HEK293 (cell line): ENCODE measurements at regions not wholly inside any gene's neighbourhood (a gene's known extent, or its start where the extent isn't known, plus 50 kb on each side); places are given as distances from the start of the nearest gene placed in this dataset.

Source experiments
- KLF16 ChIP-seq: fragments of 450-650 bp; formaldehyde crosslinking; IDR thresholded peaks from 2 replicates; pipeline ENCODE4 v1.5.1; 2017; ENCODE audit warnings: missing biosample characterization, missing genetic modification characterization
- SALL2 ChIP-seq: fragments of 450-650 bp; formaldehyde crosslinking; IDR thresholded peaks from 2 replicates; pipeline ENCODE4 v1.5.0; 2017; ENCODE audit warnings: missing biosample characterization, mild to moderate bottlenecking, missing genetic modification characterization, borderline replicate concordance
- ZBTB7A ChIP-seq: fragments of 450-650 bp; formaldehyde crosslinking; IDR thresholded peaks from 2 replicates; pipeline ENCODE4 v1.5.1; 2016; ENCODE audit warnings: low read depth, missing biosample characterization, missing genetic modification characterization
- ZNF146 ChIP-seq: fragments of 450-650 bp; formaldehyde crosslinking; IDR thresholded peaks from 2 replicates; pipeline ENCODE4 v1.5.1; 2016; ENCODE audit warnings: missing biosample characterization, missing genetic modification characterization
- ZNF600 ChIP-seq: fragments of 450-650 bp; formaldehyde crosslinking; IDR thresholded peaks from 2 replicates; pipeline ENCODE4 v1.5.1; 2016; ENCODE audit warnings: missing biosample characterization, missing genetic modification characterization
- ZNF610 ChIP-seq: fragments of 450-650 bp; formaldehyde crosslinking; IDR thresholded peaks from 2 replicates; pipeline ENCODE4 v1.5.1; 2016; ENCODE audit warnings: missing biosample characterization, missing genetic modification characterization, borderline replicate concordance
- ZNF654 ChIP-seq: fragments of 450-650 bp; formaldehyde crosslinking; IDR thresholded peaks from 2 replicates; pipeline ENCODE4 v1.5.1; 2016; ENCODE audit warnings: low read depth, missing biosample characterization, missing genetic modification characterization
- ZNF776 ChIP-seq: fragments of 450-650 bp; formaldehyde crosslinking; IDR thresholded peaks from 2 replicates; pipeline ENCODE4 v1.5.0; 2017; ENCODE audit warnings: missing biosample characterization, missing genetic modification characterization, borderline replicate concordance
- TF ChIP-seq, protein P1 (sequence below): fragments of 450-650 bp; formaldehyde crosslinking; IDR thresholded peaks from 2 replicates; pipeline ENCODE4 v1.5.1; 2016; ENCODE audit warnings: missing biosample characterization, missing genetic modification characterization
- TF ChIP-seq, protein P2 (sequence below): fragments of 450-650 bp; formaldehyde crosslinking; optimal IDR thresholded peaks from 2 replicates; pipeline ENCODE3; 2016; ENCODE audit warnings: missing biosample characterization, mild to moderate bottlenecking, missing genetic modification characterization
- TF ChIP-seq, protein P3 (sequence below): fragments of 450-650 bp; formaldehyde crosslinking; IDR thresholded peaks from 2 replicates; pipeline ENCODE4 v1.5.1; 2016; ENCODE audit warnings: missing biosample characterization, missing genetic modification characterization
- TF ChIP-seq, protein P4 (sequence below): fragments of 450-650 bp; formaldehyde crosslinking; conservative IDR thresholded peaks from 2 replicates; pipeline ENCODE4 v1.5.1; 2016; ENCODE audit warnings: low read depth, missing biosample characterization, missing genetic modification characterization
- TF ChIP-seq, protein P5 (sequence below): fragments of 450-650 bp; formaldehyde crosslinking; IDR thresholded peaks from 2 replicates; pipeline ENCODE4 v1.5.1; 2017; ENCODE audit warnings: missing biosample characterization, mild to moderate bottlenecking, missing genetic modification characterization, moderate library complexity

DNA sequence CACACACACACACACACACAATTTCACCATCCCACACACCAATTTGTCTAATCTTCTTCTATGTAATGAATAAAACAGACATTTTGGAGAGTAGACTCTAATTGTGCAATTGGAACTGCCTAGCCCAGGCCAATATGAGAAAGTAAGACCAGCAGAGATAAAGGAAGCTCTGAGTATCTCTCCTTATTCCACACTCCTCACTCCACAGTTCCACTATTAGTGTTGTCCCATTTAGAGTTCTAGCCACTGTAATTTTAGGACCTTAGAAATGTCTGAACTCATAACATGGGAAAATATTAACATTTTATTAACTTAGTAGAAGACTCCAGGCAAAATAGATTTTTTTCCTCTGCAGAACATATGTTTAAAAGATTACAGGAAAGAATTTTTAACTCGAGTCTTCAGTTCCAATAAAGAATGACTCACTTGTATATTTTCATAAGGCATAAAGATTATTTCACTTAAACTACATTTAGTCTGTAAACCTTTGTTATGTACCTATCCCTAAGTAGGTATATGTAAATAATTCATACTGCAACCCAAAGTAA is 297.6 kb upstream of the INTU start:
- TF ChIP-seq, protein P1, sequence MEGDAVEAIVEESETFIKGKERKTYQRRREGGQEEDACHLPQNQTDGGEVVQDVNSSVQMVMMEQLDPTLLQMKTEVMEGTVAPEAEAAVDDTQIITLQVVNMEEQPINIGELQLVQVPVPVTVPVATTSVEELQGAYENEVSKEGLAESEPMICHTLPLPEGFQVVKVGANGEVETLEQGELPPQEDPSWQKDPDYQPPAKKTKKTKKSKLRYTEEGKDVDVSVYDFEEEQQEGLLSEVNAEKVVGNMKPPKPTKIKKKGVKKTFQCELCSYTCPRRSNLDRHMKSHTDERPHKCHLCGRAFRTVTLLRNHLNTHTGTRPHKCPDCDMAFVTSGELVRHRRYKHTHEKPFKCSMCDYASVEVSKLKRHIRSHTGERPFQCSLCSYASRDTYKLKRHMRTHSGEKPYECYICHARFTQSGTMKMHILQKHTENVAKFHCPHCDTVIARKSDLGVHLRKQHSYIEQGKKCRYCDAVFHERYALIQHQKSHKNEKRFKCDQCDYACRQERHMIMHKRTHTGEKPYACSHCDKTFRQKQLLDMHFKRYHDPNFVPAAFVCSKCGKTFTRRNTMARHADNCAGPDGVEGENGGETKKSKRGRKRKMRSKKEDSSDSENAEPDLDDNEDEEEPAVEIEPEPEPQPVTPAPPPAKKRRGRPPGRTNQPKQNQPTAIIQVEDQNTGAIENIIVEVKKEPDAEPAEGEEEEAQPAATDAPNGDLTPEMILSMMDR (tag by site-specific recombination): no peak
- TF ChIP-seq, protein P2, sequence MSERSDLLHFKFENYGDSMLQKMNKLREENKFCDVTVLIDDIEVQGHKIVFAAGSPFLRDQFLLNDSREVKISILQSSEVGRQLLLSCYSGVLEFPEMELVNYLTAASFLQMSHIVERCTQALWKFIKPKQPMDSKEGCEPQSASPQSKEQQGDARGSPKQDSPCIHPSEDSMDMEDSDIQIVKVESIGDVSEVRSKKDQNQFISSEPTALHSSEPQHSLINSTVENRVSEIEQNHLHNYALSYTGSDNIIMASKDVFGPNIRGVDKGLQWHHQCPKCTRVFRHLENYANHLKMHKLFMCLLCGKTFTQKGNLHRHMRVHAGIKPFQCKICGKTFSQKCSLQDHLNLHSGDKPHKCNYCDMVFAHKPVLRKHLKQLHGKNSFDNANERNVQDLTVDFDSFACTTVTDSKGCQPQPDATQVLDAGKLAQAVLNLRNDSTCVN: no peak
- TF ChIP-seq ZNF610 (tag by site-specific recombination): no peak
- TF ChIP-seq, protein P3, sequence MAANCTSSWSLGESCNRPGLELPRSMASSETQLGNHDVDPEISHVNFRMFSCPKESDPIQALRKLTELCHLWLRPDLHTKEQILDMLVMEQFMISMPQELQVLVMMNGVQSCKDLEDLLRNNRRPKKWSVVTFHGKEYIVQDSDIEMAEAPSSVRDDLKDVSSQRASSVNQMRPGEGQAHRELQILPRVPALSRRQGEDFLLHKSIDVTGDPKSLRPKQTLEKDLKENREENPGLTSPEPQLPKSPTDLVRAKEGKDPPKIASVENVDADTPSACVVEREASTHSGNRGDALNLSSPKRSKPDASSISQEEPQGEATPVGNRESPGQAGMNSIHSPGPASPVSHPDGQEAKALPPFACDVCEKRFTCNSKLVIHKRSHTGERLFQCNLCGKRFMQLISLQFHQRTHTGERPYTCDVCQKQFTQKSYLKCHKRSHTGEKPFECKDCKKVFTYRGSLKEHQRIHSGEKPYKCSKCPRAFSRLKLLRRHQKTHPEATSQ (tag by site-specific recombination): no peak
- no peak for TF ChIP-seq SALL2
- no peak for TF ChIP-seq ZNF146 (tag by site-specific recombination)
- TF ChIP-seq ZBTB7A: no peak
- TF ChIP-seq, protein P4, sequence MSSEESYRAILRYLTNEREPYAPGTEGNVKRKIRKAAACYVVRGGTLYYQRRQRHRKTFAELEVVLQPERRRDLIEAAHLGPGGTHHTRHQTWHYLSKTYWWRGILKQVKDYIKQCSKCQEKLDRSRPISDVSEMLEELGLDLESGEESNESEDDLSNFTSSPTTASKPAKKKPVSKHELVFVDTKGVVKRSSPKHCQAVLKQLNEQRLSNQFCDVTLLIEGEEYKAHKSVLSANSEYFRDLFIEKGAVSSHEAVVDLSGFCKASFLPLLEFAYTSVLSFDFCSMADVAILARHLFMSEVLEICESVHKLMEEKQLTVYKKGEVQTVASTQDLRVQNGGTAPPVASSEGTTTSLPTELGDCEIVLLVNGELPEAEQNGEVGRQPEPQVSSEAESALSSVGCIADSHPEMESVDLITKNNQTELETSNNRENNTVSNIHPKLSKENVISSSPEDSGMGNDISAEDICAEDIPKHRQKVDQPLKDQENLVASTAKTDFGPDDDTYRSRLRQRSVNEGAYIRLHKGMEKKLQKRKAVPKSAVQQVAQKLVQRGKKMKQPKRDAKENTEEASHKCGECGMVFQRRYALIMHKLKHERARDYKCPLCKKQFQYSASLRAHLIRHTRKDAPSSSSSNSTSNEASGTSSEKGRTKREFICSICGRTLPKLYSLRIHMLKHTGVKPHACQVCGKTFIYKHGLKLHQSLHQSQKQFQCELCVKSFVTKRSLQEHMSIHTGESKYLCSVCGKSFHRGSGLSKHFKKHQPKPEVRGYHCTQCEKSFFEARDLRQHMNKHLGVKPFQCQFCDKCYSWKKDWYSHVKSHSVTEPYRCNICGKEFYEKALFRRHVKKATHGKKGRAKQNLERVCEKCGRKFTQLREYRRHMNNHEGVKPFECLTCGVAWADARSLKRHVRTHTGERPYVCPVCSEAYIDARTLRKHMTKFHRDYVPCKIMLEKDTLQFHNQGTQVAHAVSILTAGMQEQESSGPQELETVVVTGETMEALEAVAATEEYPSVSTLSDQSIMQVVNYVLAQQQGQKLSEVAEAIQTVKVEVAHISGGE (tag by site-specific recombination): no peak
- TF ChIP-seq, protein P5, sequence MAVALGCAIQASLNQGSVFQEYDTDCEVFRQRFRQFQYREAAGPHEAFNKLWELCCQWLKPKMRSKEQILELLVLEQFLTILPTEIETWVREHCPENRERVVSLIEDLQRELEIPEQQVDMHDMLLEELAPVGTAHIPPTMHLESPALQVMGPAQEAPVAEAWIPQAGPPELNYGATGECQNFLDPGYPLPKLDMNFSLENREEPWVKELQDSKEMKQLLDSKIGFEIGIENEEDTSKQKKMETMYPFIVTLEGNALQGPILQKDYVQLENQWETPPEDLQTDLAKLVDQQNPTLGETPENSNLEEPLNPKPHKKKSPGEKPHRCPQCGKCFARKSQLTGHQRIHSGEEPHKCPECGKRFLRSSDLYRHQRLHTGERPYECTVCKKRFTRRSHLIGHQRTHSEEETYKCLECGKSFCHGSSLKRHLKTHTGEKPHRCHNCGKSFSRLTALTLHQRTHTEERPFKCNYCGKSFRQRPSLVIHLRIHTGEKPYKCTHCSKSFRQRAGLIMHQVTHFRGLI: no peak
- no peak for TF ChIP-seq ZNF600 (tag by site-specific recombination)
- TF ChIP-seq ZNF654 (tag by site-specific recombination): no peak
- no peak for TF ChIP-seq ZNF776 (tag by site-specific recombination)
- no peak for TF ChIP-seq KLF16 (tag by site-specific recombination)
